Activated T-cell treated with anti-CD3 and anti-CD28 coated beads, Interleukin-2, amount 50 U/mL, for 72 hours (primary cell): ENCODE measurements at regions not wholly inside any gene's neighbourhood (a gene's known extent, or its start where the extent isn't known, plus 50 kb on each side); places are given as distances from the start of the nearest gene placed in this dataset.

ENCODE experiments used
- ATAC-seq, 2 donors: fragments of 150-1000 bp; cut with Tn5 transposase; replicated peaks in 1 of 2; 2 replicates each; pipeline ENCODE4 v1.10.0; 2021; ENCODE audit warnings: moderate library complexity in 2 of 2, mild to moderate bottlenecking in 1 of 2
- DNase-seq, 2 donors: peaks; one replicate each; pipeline ENCODE4 v3.0.0; 2021 to 2022; ENCODE audit warnings: mixed read lengths in 1 of 2
- H3K27ac Mint-ChIP-seq: one replicate; pipeline ENCODE4 v1.8.0; 2022; ENCODE audit warnings: mild to moderate bottlenecking, moderate library complexity, mixed read lengths
- H3K27me3 Mint-ChIP-seq: one replicate; pipeline ENCODE4 v1.8.0; 2022; ENCODE audit warnings: low read depth, mixed read lengths
- H3K36me3 Mint-ChIP-seq, 2 donors: one replicate each; pipeline ENCODE4 v1.8.0; 2022; ENCODE audit warnings: mixed read lengths in 2 of 2, mild to moderate bottlenecking in 1 of 2; ENCODE audit not compliant: insufficient read depth in 2 of 2
- H3K4me1 Mint-ChIP-seq: one replicate; pipeline ENCODE4 v1.8.0; 2022; ENCODE audit warnings: low read depth, mixed read lengths
- H3K4me3 Mint-ChIP-seq, 2 donors: one replicate each; pipeline ENCODE4 v1.8.0; 2022; ENCODE audit warnings: mild to moderate bottlenecking in 2 of 2, mixed read lengths in 2 of 2, moderate library complexity in 2 of 2
- H3K9me3 Mint-ChIP-seq, 2 donors: one replicate each; pipeline ENCODE4 v1.8.0; 2022; ENCODE audit warnings: mixed read lengths in 2 of 2

DNA sequence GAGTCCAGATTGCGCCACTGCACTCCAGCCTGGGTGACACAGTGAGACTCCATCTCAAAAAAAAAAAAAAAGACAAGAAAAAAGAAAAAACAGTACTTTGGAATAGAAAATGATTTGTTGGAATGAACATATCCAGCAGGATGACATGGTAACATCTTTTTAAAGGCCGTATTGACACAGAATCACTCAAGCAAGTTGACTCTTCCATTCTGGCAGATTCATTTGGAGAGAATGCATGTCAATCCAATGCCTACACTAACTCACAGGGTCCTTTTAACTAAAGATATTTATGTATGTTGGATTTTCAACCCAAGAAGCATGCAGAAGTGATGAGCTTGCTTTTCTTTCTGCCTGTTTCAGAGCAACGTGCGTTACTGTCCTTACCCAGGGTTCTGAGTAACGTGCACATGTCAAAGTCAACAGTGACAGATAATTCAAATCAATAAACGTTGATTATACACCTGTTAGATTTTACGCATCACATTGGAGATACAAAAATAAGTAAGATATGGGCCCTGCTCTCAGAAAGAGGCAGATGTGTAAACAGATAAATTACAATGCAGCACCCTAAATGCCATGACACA is 77.1 kb upstream of the FNDC3B start:
- Mint-ChIP-seq H3K4me1 (peaks cover 20% of the 10 kb centered on the region), H3K27ac (no peak overlapping the region), H3K4me3 (no peak overlapping the region), H3K36me3 (no peaks in the 10 kb centered on the region), H3K27me3 (no peaks in the 10 kb centered on the region), H3K9me3 (no peaks in the 10 kb centered on the region)
- DNase-seq (no peak), ATAC-seq (no peak)

- Mint-ChIP-seq H3K4me3 (no peak overlapping the region), H3K36me3 (no peaks in the 10 kb centered on the region), H3K27me3 (no peaks in the 10 kb centered on the region), H3K9me3 (peaks cover 2 to 4% of the 10 kb centered on the region in 2 donors), H3K27ac (no peak overlapping the region), H3K4me1 (peaks cover 25% of the 10 kb centered on the region)
- ATAC-seq, result no peak
- no peak for DNase-seq
Observed at GRCh38 chr3:171963546-171963945, 75.8 kb upstream of the FNDC3B start.

DNA sequence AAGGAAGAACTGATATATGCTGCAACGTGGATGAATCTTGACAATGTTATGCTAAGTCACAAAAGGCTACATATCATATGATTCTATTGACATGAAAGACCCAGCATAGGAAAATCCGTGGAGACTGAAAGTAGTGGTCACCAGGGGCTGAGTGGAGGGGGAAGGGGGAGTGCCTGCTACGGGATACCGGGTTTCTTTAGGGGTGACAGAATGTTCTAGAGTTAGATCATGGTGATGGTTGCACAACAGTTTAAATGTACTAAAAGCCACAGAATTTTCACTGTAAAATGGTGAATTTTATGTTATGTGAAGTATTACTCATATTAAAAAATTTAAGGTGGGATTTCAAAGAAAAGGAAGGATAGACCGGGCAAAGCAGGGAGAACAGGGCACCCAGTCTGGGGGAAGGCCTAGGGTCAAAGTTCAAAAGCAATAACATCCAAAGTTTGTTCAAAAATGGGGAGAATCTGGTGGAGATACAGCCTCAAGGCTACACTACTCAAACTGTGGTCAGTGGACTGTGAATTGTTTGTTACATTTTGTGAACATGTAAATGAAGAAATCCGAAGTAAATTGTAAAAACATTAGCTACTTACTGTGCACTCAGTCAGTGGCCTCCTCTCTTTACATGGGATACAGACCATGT is 74.2 kb upstream of the FNDC3B start:
- DNase-seq (no peak), ATAC-seq (no peak)
- Mint-ChIP-seq H3K4me3 (no peak overlapping the region), H3K27me3 (no peaks in the 10 kb centered on the region), H3K36me3 (no peaks in the 10 kb centered on the region), H3K27ac (no peak overlapping the region), H3K4me1 (peaks cover 17% of the 10 kb centered on the region), H3K9me3 (peaks cover 2 to 4% of the 10 kb centered on the region in 2 donors)

DNA sequence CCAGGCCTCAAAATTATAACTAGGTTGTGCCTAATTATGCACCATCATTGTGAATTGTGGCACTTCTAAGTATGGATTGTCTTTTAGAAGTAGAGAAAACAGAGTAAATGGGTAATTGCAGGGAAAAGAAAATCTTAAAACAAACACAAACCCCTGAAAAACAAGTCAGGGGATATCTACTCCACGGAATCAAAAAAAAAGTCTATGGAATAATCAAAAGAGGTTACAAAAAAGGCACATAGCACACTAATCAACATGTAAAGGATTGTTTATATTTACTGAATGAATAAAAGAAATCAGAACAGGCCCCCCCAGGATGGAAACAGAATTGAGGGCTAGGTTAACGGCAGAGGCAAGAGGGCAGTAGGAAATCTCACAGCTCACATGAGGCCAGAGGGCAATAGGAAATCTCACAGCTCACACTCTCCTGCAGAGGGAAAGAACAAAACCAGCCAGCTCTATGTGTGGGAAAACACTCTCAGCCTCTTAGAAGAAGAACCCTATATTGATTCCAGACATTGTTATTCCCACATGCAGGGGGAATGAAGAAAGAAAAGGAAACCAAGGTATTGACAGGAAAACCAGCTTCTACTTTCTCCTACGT is 72.7 kb upstream of the FNDC3B start:
- ATAC-seq (no peak), DNase-seq (no peak)
- no peak overlapping the region for H3K27ac Mint-ChIP-seq
- peaks cover 13% of the 10 kb centered on the region for H3K4me1 Mint-ChIP-seq
- H3K27me3 Mint-ChIP-seq, result no peaks in the 10 kb centered on the region
- H3K4me3 Mint-ChIP-seq, result no peak overlapping the region
- H3K36me3 Mint-ChIP-seq, result no peaks in the 10 kb centered on the region
- H3K9me3 Mint-ChIP-seq, result peaks cover 2 to 4% of the 10 kb centered on the region in 2 donors

DNA sequence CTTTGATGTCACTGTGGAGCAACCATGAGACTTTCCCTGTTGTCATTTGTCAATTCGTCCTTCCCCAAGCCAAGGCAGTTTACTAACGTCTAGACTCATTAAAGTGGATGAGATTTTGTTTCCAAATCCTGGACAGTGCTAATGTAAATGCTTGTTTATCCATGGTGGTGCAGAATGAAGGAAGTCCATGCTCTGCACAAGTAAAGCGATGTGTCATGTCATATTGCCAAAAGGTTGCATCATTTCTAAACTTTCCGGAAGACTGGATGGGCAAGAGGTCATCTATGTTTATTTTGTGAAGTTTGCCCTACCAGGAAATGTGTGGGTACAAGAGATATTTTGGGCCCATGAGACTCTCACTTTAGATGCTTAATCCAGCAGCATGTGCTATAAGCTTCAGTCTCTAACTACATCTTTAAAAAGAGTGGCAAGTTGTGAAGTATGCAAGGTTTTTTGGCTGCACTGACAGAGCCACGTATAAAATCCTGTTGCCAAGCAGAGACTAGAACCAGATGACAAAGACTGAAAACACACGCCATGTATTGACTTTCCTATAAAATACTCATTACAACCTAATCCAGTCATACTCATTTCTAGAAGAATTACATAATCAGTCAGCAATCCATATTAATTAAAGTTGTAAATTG is 72.1 kb upstream of the FNDC3B start:
- ATAC-seq (peak; percentile 24 to 31), DNase-seq (no peak)
- Mint-ChIP-seq H3K4me3 (no peak overlapping the region), H3K27me3 (no peaks in the 10 kb centered on the region), H3K36me3 (no peaks in the 10 kb centered on the region), H3K27ac (no peak overlapping the region), H3K9me3 (peaks cover 2 to 4% of the 10 kb centered on the region in 2 donors), H3K4me1 (peaks cover 13% of the 10 kb centered on the region)

GRCh38 chr3:171967932-171968678 is 71.3 kb upstream of the FNDC3B start:
- Mint-ChIP-seq H3K4me3 (no peak overlapping the region), H3K9me3 (peaks cover 2 to 4% of the 10 kb centered on the region in 2 donors), H3K36me3 (no peaks in the 10 kb centered on the region), H3K27me3 (no peaks in the 10 kb centered on the region), H3K27ac (no peak overlapping the region), H3K4me1 (peaks cover 13% of the 10 kb centered on the region)
- ATAC-seq (no peak), DNase-seq (no peak)

GRCh38 chr3:171970301-171970788 is 69.0 kb upstream of the FNDC3B start:
- Mint-ChIP-seq H3K4me1 (peaks cover 13% of the 10 kb centered on the region), H3K27me3 (no peaks in the 10 kb centered on the region), H3K9me3 (peaks cover 2 to 4% of the 10 kb centered on the region in 2 donors), H3K36me3 (no peaks in the 10 kb centered on the region), H3K4me3 (no peak overlapping the region), H3K27ac (no peak overlapping the region)
- peak; percentile 86 to 87 for ATAC-seq
- peak in 1 of 2 donors; percentile 3 for DNase-seq

DNA sequence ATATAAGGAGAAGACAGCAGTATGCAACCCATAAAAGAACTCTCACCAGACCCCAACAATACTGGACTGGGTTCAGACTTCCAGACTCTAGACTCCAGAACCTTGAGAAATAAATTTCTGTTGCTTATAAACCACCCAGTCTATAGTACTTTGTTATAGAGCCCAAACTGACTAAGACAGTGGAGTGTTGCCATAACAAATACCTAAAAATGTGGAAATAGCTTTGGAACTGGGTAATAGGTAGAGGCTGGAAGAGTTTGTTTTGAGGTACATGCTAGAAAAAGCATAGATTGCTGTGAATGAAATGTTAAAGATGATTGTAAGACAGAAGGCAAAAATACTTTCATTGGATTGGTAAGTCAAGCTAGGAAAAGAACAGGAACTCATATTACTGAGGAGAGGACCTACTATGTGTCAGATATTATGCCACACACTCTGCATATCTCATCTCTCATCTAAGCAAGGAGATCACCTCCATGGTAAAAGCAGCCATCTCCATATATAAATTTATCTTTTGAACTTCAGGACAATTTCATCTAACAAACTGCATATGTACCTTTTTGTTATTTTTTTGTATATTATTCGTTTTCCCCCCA is 67.4 kb upstream of the FNDC3B start:
- Mint-ChIP-seq H3K36me3 (no peaks in the 10 kb centered on the region), H3K27me3 (no peaks in the 10 kb centered on the region), H3K4me1 (peaks cover 13% of the 10 kb centered on the region), H3K4me3 (no peak overlapping the region), H3K9me3 (peaks cover 2 to 4% of the 10 kb centered on the region in 2 donors), H3K27ac (no peak overlapping the region)
- no peak for ATAC-seq
- no peak for DNase-seq

GRCh38 chr3:171972871-171973348 is 66.5 kb upstream of the FNDC3B start:
- Mint-ChIP-seq H3K4me3 (no peak overlapping the region), H3K9me3 (peaks cover 3 to 4% of the 10 kb centered on the region in 2 donors), H3K27me3 (no peaks in the 10 kb centered on the region), H3K36me3 (no peaks in the 10 kb centered on the region), H3K4me1 (peaks cover 10% of the 10 kb centered on the region), H3K27ac (no peak overlapping the region)
- DNase-seq (no peak), ATAC-seq (no peak)

- peaks cover 3 to 4% of the 10 kb centered on the region in 2 donors for H3K9me3 Mint-ChIP-seq
- peaks cover 12% of the 10 kb centered on the region for H3K4me1 Mint-ChIP-seq
- ATAC-seq, result no peak
Observed at GRCh38 chr3:171974986-171975837, 64.2 kb upstream of the FNDC3B start.

GRCh38 chr3:171976526-171976925 is 62.9 kb upstream of the FNDC3B start:
- H3K9me3 Mint-ChIP-seq, result peaks cover 3 to 4% of the 10 kb centered on the region in 2 donors
- H3K4me3 Mint-ChIP-seq, result no peak overlapping the region
- ATAC-seq (no peak), DNase-seq (no peak)
- peaks cover 12% of the 10 kb centered on the region for H3K4me1 Mint-ChIP-seq
- H3K27me3 Mint-ChIP-seq, result no peaks in the 10 kb centered on the region
- no peak overlapping the region for H3K27ac Mint-ChIP-seq
- H3K36me3 Mint-ChIP-seq, result peaks cover 0 to 2% of the 10 kb centered on the region in 2 donors

More at GRCh38 chr3:171974986-171975837, 64.2 kb upstream of the FNDC3B start:
- Mint-ChIP-seq H3K36me3 (peaks cover 0 to 2% of the 10 kb centered on the region in 2 donors), H3K4me3 (no peak overlapping the region), H3K27ac (no peak overlapping the region), H3K27me3 (no peaks in the 10 kb centered on the region)
- DNase-seq, result no peak

- Mint-ChIP-seq H3K36me3 (peaks cover 0 to 2% of the 10 kb centered on the region in 2 donors), H3K9me3 (peaks cover 3 to 4% of the 10 kb centered on the region in 2 donors), H3K27me3 (no peaks in the 10 kb centered on the region), H3K4me1 (peaks cover 12% of the 10 kb centered on the region), H3K4me3 (no peak overlapping the region), H3K27ac (no peak overlapping the region)
- no peak for DNase-seq
- ATAC-seq, result no peak
Observed at GRCh38 chr3:171977441-171977840, 61.9 kb upstream of the FNDC3B start.
